ENCODE measurements at regions not wholly inside any gene's neighbourhood (a gene's known extent, or its start where the extent isn't known, plus 50 kb on each side); places are given as distances from the start of the nearest gene placed in this dataset.

GRCh38 chr11:79522626-79523025 is 81.8 kb upstream of the TENM4 start:
- no peak overlapping the region for H3K4me3 ChIP-seq (ENCODE audit: insufficient read depth, low read depth, low read length)
- POLR2A ChIA-PET (ENCODE audit: unreplicated experiment) = no interaction called here

More at GRCh38 chr11:79522626-79523025, 81.8 kb upstream of the TENM4 start:
- Histone ChIP-seq H2BK5ac (ENCODE audit: low read depth, low read length, poor library complexity, severe bottlenecking) (no peak overlapping the region), H2BK120ac (ENCODE audit: low read depth, low read length) (no peak overlapping the region), H3K56ac (ENCODE audit: extremely low read depth, insufficient read depth, low read length) (no peak overlapping the region), H4K5ac (ENCODE audit: low read depth, low read length) (no peak overlapping the region), H4K91ac (ENCODE audit: insufficient read depth, low read depth, low read length) (no peak overlapping the region), H2AFZ (replicated peaks; ENCODE audit: low read length, poor library complexity) (no peak overlapping the region), H2AK5ac (ENCODE audit: low read depth, low read length) (no peak overlapping the region), H2BK15ac (ENCODE audit: low read depth, low read length) (no peak overlapping the region), H2BK20ac (ENCODE audit: low read depth, low read length) (no peak overlapping the region), H3K36me3 (ENCODE audit: control insufficient read depth, insufficient read depth, low read length) (no peaks in the 10 kb centered on the region), H4K20me1 (ENCODE audit: insufficient read depth, low read length) (no peaks in the 10 kb centered on the region), H3K9me1 (ENCODE audit: insufficient read depth, low read length) (no peaks in the 10 kb centered on the region), H3K27me3 (ENCODE audit: control insufficient read depth, insufficient read depth, low read length) (no peaks in the 10 kb centered on the region; the same call in none of the 2 replicates), H4K8ac (ENCODE audit: low read depth in 2 of 2, low read length in 2 of 2) (no peak overlapping the region), H3K9me3 (ENCODE audit: control insufficient read depth, insufficient read depth, low read length) (no peaks in the 10 kb centered on the region), H3K79me1 (ENCODE audit: low read depth in 1 of 2, low read length in 2 of 2) (no peaks in the 10 kb centered on the region), H3K4ac (ENCODE audit: low read depth, low read length) (no peak overlapping the region), H3K4me1 (ENCODE audit: control insufficient read depth, insufficient read depth, low read length) (no peaks in the 10 kb centered on the region), H3K27ac (ENCODE audit: insufficient read depth, low read length) (no peak overlapping the region), H3K9ac (ENCODE audit: low read depth, low read length) (no peak overlapping the region), H3K23ac (ENCODE audit: low read depth, low read length) (no peak overlapping the region), H2AK9ac (replicated peaks; ENCODE audit: low read depth, low read length, poor library complexity) (no peak overlapping the region), H3K18ac (ENCODE audit: low read depth, low read length) (no peak overlapping the region), H3K4me2 (ENCODE audit: low read depth, low read length) (no peak overlapping the region), H3K14ac (replicated peaks; ENCODE audit: low read depth, low read length) (no peak overlapping the region)
- dilution Hi-C loops (cut with HindIII; ENCODE audit: low sequenced_read_pairs, unreplicated experiment) (no loop called here), in situ Hi-C loops (cut with MboI; ENCODE audit: low sequenced_read_pairs) (no loop called here), intact Hi-C loops (cut with micrococcal nuclease) (no loop called here)
- CTCF ChIA-PET = no interaction called here
- TF ChIP-seq CEBPB (IDR thresholded peaks at IDR 0.05; ENCODE audit: low read depth, low read length) (no peak), CHD1 (IDR thresholded peaks at IDR 0.05; ENCODE audit: low read depth, low read length) (no peak), FOS (IDR thresholded peaks at IDR 0.05; ENCODE audit: low read depth, low read length) (no peak), BHLHE40 (IDR thresholded peaks at IDR 0.05; ENCODE audit: low read depth, low read length) (no peak), RFX5 (IDR thresholded peaks at IDR 0.05; ENCODE audit: low read depth, low read length) (no peak), NFE2L2 (IDR thresholded peaks at IDR 0.05; ENCODE audit: low read depth, low read length) (no peak), MXI1 (IDR thresholded peaks at IDR 0.05; ENCODE audit: borderline replicate concordance, low read depth, low read length) (no peak), MAZ (IDR thresholded peaks at IDR 0.05; ENCODE audit: borderline replicate concordance, low read depth, low read length) (no peak), POLR2A (IDR thresholded peaks at IDR 0.05; ENCODE audit: low read depth, low read length) (no peak), RAD21 (IDR thresholded peaks at IDR 0.05; ENCODE audit: low read length) (no peak), SMC3 (IDR thresholded peaks at IDR 0.05; ENCODE audit: low read depth, low read length) (no peak)
- ATAC-seq (ENCODE audit: low read depth) = no peak
- BruUV-seq (replicated peaks) = no TSS peak
- DNase-seq = no peak
- no CpG with 5 or more reads among the region's 1 CpG for WGBS, 2 experiments (ENCODE audit: extremely low coverage in 2 of 2, insufficient read length in 1 of 2)
